ENCODE measurements at regions not wholly inside any gene's neighbourhood (a gene's known extent, or its start where the extent isn't known, plus 50 kb on each side); places are given as distances from the start of the nearest gene placed in this dataset.

DNA sequence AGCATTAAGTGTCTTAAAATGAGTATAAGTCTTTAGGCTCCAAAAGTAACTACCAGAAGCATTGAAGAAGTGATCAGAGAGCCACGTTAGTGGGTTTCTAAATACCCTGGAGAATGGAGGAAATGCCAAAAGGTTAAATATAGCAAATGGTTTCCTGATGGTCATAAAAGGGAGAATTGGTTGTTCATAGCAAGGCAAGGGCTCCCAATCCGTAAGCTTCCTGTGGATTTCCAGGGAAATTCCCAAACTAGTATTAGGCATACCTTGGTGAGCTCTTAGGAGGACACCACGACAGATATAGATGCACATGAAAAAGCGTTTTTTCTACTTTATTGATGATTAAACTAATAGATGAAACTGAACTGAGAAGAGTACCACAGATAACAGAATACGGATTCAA is 410.9 kb downstream of the FOXO1 start:
- H3K9me3 Mint-ChIP-seq, result peaks cover 5% of the 10 kb centered on the region
- no peak overlapping the region for H3K4me3 Mint-ChIP-seq
- H3K27me3 Mint-ChIP-seq (ENCODE audit: low read depth), result no peaks in the 10 kb centered on the region
- no peak overlapping the region for H3K27ac Mint-ChIP-seq
- H3K4me1 Mint-ChIP-seq (ENCODE audit: low read depth), result peaks cover 19% of the 10 kb centered on the region
- no peaks in the 10 kb centered on the region for H3K36me3 Mint-ChIP-seq (ENCODE audit: low read depth)

DNA sequence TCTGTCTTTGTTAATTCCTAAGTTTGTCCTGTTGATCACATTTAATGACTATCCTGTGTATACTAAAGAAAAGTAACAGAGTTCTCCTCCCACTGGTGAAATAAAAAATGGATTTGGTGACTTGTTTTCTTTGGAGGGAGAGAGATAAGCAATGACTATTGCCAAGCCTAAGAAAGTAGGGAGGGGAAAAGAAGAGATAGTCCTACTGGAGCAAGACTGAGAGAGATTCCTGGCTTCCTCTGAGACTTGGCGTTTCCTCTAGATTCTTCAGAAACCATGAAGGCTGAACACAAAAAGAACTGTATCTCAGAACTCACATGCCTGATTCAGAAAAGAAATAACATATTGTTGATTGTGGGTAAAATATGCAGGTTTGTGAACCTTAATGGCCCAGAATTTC is 406.5 kb downstream of the FOXO1 start:
- Mint-ChIP-seq H3K36me3 (ENCODE audit: low read depth) (no peaks in the 10 kb centered on the region), H3K9me3 (peaks cover 5% of the 10 kb centered on the region), H3K27ac (no peak overlapping the region), H3K27me3 (ENCODE audit: low read depth) (peaks cover 2% of the 10 kb centered on the region), H3K4me1 (ENCODE audit: low read depth) (no peaks in the 10 kb centered on the region), H3K4me3 (no peak overlapping the region)

DNA sequence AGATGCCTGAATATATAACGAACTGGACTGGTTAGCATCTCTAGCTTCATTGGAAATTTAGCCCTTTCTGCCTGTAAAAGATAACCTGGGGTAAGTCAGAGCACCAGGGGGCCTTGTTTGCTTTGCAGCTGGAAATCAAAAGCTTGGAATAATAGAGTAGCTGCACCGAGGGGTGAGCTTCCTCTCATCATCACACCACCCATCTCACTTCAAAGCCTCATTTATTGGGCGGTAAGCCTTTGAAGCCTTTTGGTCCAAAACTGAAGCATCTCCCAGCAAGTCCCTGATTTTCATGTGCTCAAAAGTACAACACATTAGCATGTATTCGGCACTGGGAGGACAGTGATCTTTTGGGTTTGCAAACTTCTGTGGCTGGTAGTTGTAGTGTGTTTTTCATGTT is 405.1 kb downstream of the FOXO1 start:
- peaks cover 6% of the 10 kb centered on the region for H3K27me3 Mint-ChIP-seq (ENCODE audit: low read depth)
- H3K4me1 Mint-ChIP-seq (ENCODE audit: low read depth), result peaks cover 1% of the 10 kb centered on the region
- no peak overlapping the region for H3K27ac Mint-ChIP-seq
- H3K4me3 Mint-ChIP-seq, result no peak overlapping the region
- peaks cover 3% of the 10 kb centered on the region for H3K36me3 Mint-ChIP-seq (ENCODE audit: low read depth)
- H3K9me3 Mint-ChIP-seq, result peaks cover 5% of the 10 kb centered on the region

DNA sequence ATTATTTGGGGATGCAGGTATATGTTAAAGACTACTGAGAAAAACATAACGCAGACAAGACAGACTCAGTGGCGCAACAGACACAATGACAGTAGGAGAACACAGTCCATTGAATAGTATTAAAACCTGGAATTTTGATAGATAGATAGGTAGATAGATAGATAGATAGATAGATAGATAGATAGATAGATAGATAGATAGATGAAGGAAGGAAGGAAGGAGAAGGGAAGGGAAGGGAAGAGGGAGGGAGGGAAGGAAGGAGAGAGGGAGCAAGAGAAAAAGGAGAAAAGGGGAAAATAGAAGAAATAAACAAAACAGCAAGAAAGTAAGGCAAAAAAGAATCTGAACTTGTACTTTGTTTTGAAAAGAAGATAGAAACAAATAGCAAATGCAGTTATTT is 404.5 kb downstream of the FOXO1 start:
- H3K27ac Mint-ChIP-seq, result no peak overlapping the region
- H3K4me3 Mint-ChIP-seq, result no peak overlapping the region
- H3K4me1 Mint-ChIP-seq (ENCODE audit: low read depth), result peaks cover 1% of the 10 kb centered on the region
- H3K36me3 Mint-ChIP-seq (ENCODE audit: low read depth), result peaks cover 3% of the 10 kb centered on the region
- H3K9me3 Mint-ChIP-seq, result peaks cover 5% of the 10 kb centered on the region
- H3K27me3 Mint-ChIP-seq (ENCODE audit: low read depth), result peaks cover 6% of the 10 kb centered on the region

DNA sequence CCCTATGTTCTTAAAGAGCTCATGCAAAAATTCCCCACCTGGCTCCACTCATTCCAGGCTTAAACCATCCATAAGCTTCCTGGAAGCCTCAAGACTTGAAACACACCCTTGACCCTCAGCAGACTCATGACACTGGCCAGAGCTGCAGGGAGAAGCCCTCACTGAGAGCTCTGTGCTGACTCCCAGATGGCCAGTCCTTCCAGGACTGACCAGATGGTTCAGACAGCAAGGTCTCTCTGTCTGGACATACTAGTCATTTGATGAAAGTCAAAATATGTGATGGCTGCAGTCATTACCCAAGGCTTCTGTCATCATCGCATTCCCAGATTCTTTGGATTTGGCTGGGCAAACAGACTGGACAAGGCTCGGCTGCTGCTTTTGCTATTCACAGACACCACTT is 397.4 kb downstream of the FOXO1 start:
- H3K9me3 Mint-ChIP-seq, result no peaks in the 10 kb centered on the region
- H3K36me3 Mint-ChIP-seq (ENCODE audit: low read depth), result peaks cover 3% of the 10 kb centered on the region
- peaks cover 15% of the 10 kb centered on the region for H3K4me1 Mint-ChIP-seq (ENCODE audit: low read depth)
- H3K4me3 Mint-ChIP-seq, result no peak overlapping the region
- no peak overlapping the region for H3K27ac Mint-ChIP-seq
- peaks cover 6% of the 10 kb centered on the region for H3K27me3 Mint-ChIP-seq (ENCODE audit: low read depth)

DNA sequence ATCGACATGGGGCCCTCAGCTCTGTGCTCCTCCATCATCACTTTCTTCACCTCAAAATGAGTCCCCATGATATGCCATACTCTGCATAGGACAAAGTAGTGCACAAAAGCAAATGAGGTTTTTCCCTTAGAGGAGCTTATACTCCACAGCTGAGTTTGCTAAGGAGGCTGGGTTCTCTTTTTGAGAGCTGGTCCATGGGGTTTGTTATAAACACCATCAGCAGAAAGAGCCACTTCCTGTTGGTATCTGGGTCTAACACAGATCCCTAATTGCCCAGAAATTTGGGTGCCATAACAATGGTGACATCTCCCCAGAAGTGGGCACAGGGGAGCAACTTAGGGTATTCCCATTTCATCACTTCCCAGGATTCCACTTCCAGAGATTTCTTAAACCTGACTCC is 395.7 kb downstream of the FOXO1 start:
- Mint-ChIP-seq H3K4me1 (ENCODE audit: low read depth) (peaks cover 13% of the 10 kb centered on the region), H3K36me3 (ENCODE audit: low read depth) (no peaks in the 10 kb centered on the region), H3K9me3 (no peaks in the 10 kb centered on the region), H3K27ac (no peak overlapping the region), H3K4me3 (no peak overlapping the region), H3K27me3 (ENCODE audit: low read depth) (no peaks in the 10 kb centered on the region)

DNA sequence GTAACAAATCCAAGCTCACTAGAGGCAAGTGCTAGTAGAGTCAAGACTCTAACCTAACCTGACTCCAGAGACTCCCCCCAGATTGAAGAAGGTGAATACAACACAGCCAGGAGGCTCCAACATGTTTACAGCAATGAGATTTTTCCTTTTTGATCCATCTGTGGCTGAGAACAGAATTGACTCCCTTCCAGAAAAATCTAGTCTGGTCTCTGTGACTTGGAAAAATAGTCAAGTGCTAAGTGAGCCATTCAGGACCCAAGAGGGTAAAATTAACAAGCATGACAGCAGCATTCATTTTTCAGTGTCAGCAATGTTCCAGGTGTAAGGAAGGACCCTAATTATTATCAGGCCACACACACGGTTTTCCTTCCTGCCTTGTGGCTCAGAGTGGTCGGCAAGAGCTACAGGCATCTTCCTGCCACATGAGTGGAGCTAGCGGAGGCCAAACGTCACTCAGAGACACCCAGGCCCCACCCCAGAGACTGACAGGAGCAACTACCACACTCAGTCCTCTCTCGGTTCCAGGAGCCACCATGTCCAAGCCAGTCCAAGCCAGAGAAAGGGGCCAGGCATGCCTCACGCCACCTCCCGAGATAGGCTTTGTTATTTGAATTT is 395.1 kb downstream of the FOXO1 start:
- no peaks in the 10 kb centered on the region for H3K36me3 Mint-ChIP-seq (ENCODE audit: low read depth)
- H3K9me3 Mint-ChIP-seq, result no peaks in the 10 kb centered on the region
- no peaks in the 10 kb centered on the region for H3K27me3 Mint-ChIP-seq (ENCODE audit: low read depth)
- no peak overlapping the region for H3K27ac Mint-ChIP-seq
- H3K4me1 Mint-ChIP-seq (ENCODE audit: low read depth), result peaks cover 13% of the 10 kb centered on the region
- no peak overlapping the region for H3K4me3 Mint-ChIP-seq

DNA sequence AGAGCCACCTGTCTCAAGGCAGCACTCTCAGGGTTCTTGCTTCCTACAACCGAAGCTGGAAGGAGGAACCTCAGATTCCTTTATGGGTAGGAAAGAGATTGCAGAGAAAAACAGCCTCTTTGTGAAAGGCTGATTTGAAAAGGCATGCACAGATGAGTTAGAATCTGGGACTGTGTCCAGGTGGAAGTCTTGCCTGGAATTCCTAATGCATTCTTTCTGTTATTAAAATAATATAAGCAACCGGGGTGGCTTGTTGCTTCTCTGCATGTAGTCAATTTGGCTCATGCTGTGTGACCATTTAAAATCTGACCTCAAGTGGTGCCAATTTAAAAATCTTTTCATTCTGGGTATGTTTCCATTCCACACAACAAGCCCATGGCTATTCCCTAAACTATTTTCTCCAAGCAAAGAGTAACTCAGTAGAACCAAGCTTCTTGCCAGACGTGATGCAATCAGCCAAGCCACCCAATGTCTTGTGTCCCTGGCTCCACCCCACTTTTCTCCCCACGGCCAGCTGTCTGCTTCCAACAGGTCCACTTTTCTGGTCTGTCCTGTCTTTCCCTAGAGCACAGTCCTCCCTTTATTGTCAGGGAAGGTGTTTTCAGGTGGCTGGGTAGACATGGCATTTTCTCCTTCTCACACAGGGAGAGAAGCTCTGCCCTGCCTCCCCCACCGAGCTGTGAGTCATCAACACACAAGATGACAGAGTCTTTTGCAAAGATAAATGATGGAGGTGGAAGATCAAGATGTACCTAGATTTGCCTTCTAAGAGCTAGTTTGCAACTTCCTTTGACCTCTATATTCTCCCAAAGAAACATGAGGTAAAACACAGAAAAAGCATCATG is 394.3 kb downstream of the FOXO1 start:
- no peak overlapping the region for H3K27ac Mint-ChIP-seq
- H3K4me3 Mint-ChIP-seq, result no peak overlapping the region
- H3K9me3 Mint-ChIP-seq, result no peaks in the 10 kb centered on the region
- H3K27me3 Mint-ChIP-seq (ENCODE audit: low read depth), result peaks cover 2% of the 10 kb centered on the region
- H3K36me3 Mint-ChIP-seq (ENCODE audit: low read depth), result no peaks in the 10 kb centered on the region
- H3K4me1 Mint-ChIP-seq (ENCODE audit: low read depth), result peaks cover 15% of the 10 kb centered on the region

DNA sequence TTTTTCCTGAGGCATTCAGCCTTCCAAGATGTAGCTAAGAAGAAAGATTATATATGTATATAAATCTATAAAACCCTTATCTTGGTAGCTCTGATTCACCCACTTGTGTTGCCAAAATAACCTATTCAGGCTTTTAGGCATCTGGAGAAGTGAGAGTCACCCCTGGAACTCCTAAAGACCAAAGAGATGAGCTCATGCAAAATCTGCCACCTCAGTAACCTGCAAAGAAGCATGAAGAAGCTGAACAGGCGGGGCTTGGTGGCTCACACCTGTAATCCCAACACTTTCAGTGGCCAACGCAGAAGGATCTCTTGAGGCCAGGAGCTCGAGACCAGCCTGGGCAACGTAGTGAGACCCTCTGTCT is 393.7 kb downstream of the FOXO1 start:
- Mint-ChIP-seq H3K4me3 (no peak overlapping the region), H3K4me1 (ENCODE audit: low read depth) (peaks cover 17% of the 10 kb centered on the region), H3K9me3 (no peaks in the 10 kb centered on the region), H3K27ac (no peak overlapping the region), H3K36me3 (ENCODE audit: low read depth) (no peaks in the 10 kb centered on the region), H3K27me3 (ENCODE audit: low read depth) (peaks cover 6% of the 10 kb centered on the region)

DNA sequence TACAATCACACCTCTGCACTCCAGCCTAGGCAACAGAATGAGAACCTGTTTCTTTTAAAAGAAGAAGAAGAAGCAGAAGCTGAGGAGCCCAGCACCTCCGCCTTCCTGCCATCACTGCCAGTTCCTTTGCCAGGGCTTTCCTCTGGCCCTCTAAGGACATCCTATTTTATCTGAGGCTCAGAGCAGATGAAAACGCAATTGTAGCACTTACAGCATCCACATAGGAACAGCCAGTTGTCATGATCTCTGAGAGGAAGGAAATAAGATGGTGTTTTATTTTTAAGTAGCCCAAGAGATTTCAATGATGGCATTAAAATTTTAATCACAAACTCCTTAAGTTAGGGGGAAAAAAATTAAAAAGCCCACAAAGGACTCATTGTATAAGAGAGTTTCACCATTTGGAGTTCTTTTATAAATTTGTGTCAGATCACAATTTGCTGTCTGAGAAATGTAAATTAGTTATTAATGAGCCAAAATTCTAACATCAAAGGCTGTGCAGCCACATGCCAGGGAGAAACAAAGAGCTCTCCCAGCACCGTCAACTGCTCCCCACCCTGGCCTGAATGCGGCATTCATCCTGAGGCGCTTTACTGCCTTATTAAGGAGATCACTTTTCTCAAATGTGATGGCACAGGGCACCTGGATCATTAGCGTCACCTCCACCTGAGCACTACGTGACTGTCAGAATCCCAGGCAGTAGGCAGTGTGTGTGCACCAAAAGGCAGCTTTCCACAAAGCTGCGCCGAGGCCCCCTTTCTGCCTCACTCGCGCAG is 393.0 kb downstream of the FOXO1 start:
- H3K36me3 Mint-ChIP-seq (ENCODE audit: low read depth), result no peaks in the 10 kb centered on the region
- peaks cover 17% of the 10 kb centered on the region for H3K4me1 Mint-ChIP-seq (ENCODE audit: low read depth)
- H3K27me3 Mint-ChIP-seq (ENCODE audit: low read depth), result peaks cover 6% of the 10 kb centered on the region
- H3K9me3 Mint-ChIP-seq, result no peaks in the 10 kb centered on the region
- no peak overlapping the region for H3K4me3 Mint-ChIP-seq
- H3K27ac Mint-ChIP-seq, result no peak overlapping the region

DNA sequence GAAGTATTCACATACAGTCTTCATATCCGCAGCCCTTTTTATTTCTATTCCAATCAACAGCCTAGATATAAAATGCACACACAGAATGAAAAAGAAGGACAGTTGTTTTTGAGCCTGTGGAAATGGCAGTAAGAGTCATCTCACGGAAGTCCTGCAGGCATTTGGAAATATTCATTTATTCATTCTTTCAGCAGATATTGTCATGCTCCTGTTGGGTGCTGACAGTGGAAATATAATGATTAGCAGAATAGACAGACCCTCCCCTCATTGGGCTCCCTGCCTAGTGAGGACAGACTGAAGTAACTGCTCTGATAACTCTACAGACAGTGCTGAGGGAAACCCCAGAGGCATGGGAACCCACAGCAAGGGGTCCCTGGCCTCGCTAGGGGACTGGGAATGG is 392.3 kb downstream of the FOXO1 start:
- Mint-ChIP-seq H3K27me3 (ENCODE audit: low read depth) (peaks cover 6% of the 10 kb centered on the region), H3K4me1 (ENCODE audit: low read depth) (peaks cover 17% of the 10 kb centered on the region), H3K9me3 (no peaks in the 10 kb centered on the region), H3K27ac (no peak overlapping the region), H3K4me3 (no peak overlapping the region), H3K36me3 (ENCODE audit: low read depth) (no peaks in the 10 kb centered on the region)

DNA sequence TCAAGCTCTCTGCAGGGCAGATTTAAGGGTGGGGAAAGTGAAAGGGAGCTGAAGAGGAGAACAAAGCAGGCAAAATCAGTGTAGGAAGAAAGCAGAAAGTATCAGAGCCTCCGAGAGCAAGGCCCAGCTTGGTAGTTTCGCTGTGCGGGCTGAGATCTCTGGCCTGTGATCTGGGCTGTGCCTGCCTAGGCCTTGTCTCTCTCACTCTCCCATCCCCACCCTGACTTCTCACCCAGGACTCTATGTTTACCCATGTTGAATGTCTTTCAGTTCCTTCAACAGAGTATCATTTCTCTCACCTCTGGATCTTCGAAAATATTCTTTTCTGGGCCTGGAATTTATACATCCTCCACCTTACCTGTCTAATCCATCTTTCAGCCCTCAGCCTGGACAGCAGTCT is 391.3 kb downstream of the FOXO1 start:
- H3K27ac Mint-ChIP-seq, result no peak overlapping the region
- H3K4me3 Mint-ChIP-seq, result no peak overlapping the region
- H3K9me3 Mint-ChIP-seq, result no peaks in the 10 kb centered on the region
- peaks cover 9% of the 10 kb centered on the region for H3K27me3 Mint-ChIP-seq (ENCODE audit: low read depth)
- no peaks in the 10 kb centered on the region for H3K36me3 Mint-ChIP-seq (ENCODE audit: low read depth)
- peaks cover 17% of the 10 kb centered on the region for H3K4me1 Mint-ChIP-seq (ENCODE audit: low read depth)

DNA sequence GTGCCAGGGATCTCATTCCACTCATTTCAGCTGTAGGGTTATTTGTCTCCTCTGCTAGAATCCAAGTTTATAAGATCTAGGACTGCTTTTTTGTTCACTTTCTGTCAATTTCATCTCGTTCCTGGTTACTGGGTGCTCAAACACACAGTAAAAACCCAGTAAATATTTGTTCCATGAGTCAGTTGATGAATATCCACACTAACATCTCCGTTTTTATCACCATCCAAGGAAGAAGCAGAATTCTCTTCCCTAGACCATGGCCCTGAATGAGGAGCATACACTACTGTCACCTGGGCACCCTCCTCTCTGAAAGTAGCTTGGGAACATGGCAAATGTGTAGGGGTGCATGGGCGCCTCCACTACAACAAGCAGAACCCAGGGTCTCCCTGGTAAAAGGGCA is 390.8 kb downstream of the FOXO1 start:
- H3K36me3 Mint-ChIP-seq (ENCODE audit: low read depth), result no peaks in the 10 kb centered on the region
- H3K4me3 Mint-ChIP-seq, result no peak overlapping the region
- peaks cover 13% of the 10 kb centered on the region for H3K4me1 Mint-ChIP-seq (ENCODE audit: low read depth)
- no peak overlapping the region for H3K27ac Mint-ChIP-seq
- peaks cover 9% of the 10 kb centered on the region for H3K27me3 Mint-ChIP-seq (ENCODE audit: low read depth)
- no peaks in the 10 kb centered on the region for H3K9me3 Mint-ChIP-seq

DNA sequence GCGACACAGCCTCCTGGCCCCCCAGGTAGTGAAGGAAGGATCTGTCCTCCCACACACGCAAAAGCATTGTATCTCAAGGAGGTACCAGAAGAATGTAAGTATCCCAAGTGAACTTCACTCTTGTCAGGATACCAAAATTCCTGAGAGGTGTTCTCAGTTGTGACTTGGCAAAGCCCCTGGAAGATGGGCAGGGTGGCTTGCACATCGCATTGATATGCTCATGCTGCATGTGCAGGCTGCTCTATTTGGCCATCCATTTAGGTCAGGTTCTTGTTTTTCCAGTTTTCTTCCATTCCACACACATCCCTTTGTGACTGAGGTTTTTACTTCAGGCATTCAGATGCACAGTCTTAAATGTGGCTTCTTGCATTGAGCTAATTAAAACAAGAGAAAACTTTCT is 382.8 kb downstream of the FOXO1 start:
- Mint-ChIP-seq H3K4me3 (no peak overlapping the region), H3K4me1 (ENCODE audit: low read depth) (no peaks in the 10 kb centered on the region), H3K27me3 (ENCODE audit: low read depth) (peaks cover 4% of the 10 kb centered on the region), H3K27ac (no peak overlapping the region), H3K36me3 (ENCODE audit: low read depth) (no peaks in the 10 kb centered on the region), H3K9me3 (no peaks in the 10 kb centered on the region)

DNA sequence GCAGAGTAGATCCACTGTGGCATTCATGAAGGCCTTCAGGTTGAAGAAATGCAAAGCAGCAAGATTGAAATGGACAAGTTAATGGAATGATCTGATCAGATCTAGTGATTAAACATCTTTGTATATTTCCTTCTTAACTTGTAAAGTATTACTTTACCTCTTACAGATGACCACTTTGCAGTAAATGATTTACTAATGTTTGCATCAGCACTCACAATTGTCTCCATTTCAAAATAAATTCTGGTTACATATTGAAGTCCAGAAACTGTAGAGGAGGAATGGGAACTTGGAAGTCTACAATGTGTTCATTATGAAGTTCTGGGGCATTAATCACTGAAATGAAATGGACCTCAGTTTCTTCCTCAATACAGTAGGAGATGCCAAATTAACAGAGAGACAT is 380.8 kb downstream of the FOXO1 start:
- H3K27ac Mint-ChIP-seq, result no peak overlapping the region
- no peak overlapping the region for H3K4me3 Mint-ChIP-seq
- no peaks in the 10 kb centered on the region for H3K9me3 Mint-ChIP-seq
- H3K27me3 Mint-ChIP-seq (ENCODE audit: low read depth), result no peaks in the 10 kb centered on the region
- H3K4me1 Mint-ChIP-seq (ENCODE audit: low read depth), result no peaks in the 10 kb centered on the region
- H3K36me3 Mint-ChIP-seq (ENCODE audit: low read depth), result no peaks in the 10 kb centered on the region

All from T-helper 1 cell treated with Interleukin-12 subunit alpha and Interleukin-12 subunit beta and Interleukin-4 antibody, amounts not matched to agents 30 μg/mL and 1 μg/mL, for 36 hours (primary cell).